Upper lobe of left lung (tissue), 6 donors: ENCODE measurements at regions not wholly inside any gene's neighbourhood (a gene's known extent, or its start where the extent isn't known, plus 50 kb on each side); places are given as distances from the start of the nearest gene placed in this dataset.

Experiments
- ATAC-seq, 2 donors: fragments of 200-7000 bp; cut with Tn5 transposase; one replicate each; pipeline ENCODE4 v1.9.1; 2022; ENCODE audit warnings: mild to moderate bottlenecking in 2 of 2, moderate library complexity in 2 of 2; ENCODE audit not compliant: low FRiP score in 2 of 2
- DNase-seq, 2 donors: peaks; one replicate each; pipeline ENCODE4 v3.0.0-alpha.2; 2019 to 2020
- H3K27ac ChIP-seq, 4 donors: fragments of 200-600 bp; sonication (generic); one replicate each; pipeline ENCODE4 v1.5.1; 2016 to 2019
- H3K27me3 ChIP-seq, 4 donors: fragments of 200-600 bp; sonication (generic); one replicate each; pipeline ENCODE4 v1.5.1; 2017 to 2019
- H3K36me3 ChIP-seq, 4 donors: fragments of 200-600 bp; sonication (generic); one replicate each; pipeline ENCODE4 v1.5.1; 2016 to 2019
- H3K4me1 ChIP-seq, 4 donors: fragments of 200-600 bp; sonication (generic); one replicate each; pipeline ENCODE4 v1.5.1; 2018 to 2019
- H3K4me3 ChIP-seq, 4 donors: fragments of 200-600 bp; sonication (generic); one replicate each; pipeline ENCODE4 v1.5.1; 2017 to 2019; ENCODE audit warnings: mild to moderate bottlenecking in 2 of 4, moderate library complexity in 1 of 4
- H3K9me3 ChIP-seq, 4 donors: fragments of 200-600 bp; sonication (generic); one replicate each; pipeline ENCODE4 v1.5.1; 2018 to 2019
- CTCF ChIP-seq, 6 experiments: fragments of 450-650 bp in 4 of 6; fragments of 200-600 bp in 2 of 6; sonication (generic) in 2 of 6; IDR thresholded peaks; one replicate each; pipeline ENCODE4 v1.5.1; 2016 to 2019; ENCODE audit warnings: antibody characterized with exemption in 6 of 6
- EP300 ChIP-seq, 4 donors: sonication (generic); formaldehyde crosslinking; IDR thresholded peaks; one replicate each; pipeline ENCODE4 v1.5.1; 2017; ENCODE audit warnings: antibody characterized with exemption in 4 of 4, control low read depth in 2 of 4
- POLR2A ChIP-seq, 4 donors: fragments of 450-650 bp; IDR thresholded peaks; one replicate each; pipeline ENCODE4 v1.5.1; 2016 to 2017; ENCODE audit warnings: antibody characterized with exemption in 4 of 4, mild to moderate bottlenecking in 2 of 4
- POLR2AphosphoS5 ChIP-seq, 2 donors: sonication (generic); formaldehyde crosslinking; IDR thresholded peaks; one replicate each; pipeline ENCODE4 v1.5.1; 2017; ENCODE audit warnings: antibody characterized with exemption in 2 of 2
- WGBS, 2 donors: methylation state at CpG; one replicate each; pipeline ENCODE4 v1.1.5; 2017 to 2018; 5-methylcytosine and 5-hydroxymethylcytosine counted together
- donor health status: DM: no; HTN: no; CAD: no; lungs with moderate emphysema.
- donor health status: DM: no; HTN: yes; CAD: no; lungs with severe emphysema.

GRCh38 chr6:141349710-141350109 lies 783.0 kb upstream of the GJE1 start:
- ATAC-seq, result no peak

GRCh38 chr6:141347906-141348492 lies 784.7 kb upstream of the GJE1 start:
- ATAC-seq (no peak), DNase-seq (no peak)
- Histone ChIP-seq H3K4me1 (no peaks in the 10 kb centered on the region), H3K4me3 (no peak overlapping the region), H3K27ac (no peak overlapping the region), H3K9me3 (no peaks in the 10 kb centered on the region), H3K27me3 (no peaks in the 10 kb centered on the region), H3K36me3 (no peaks in the 10 kb centered on the region)
- WGBS, 2 donors, result 80 to 81% methylated on average over 3 of the region's 3 CpGs
- TF ChIP-seq CTCF (IDR thresholded peaks at IDR 0.05), result no peak
- TF ChIP-seq POLR2A (IDR thresholded peaks at IDR 0.05), result no peak
- no peak for TF ChIP-seq EP300 (IDR thresholded peaks at IDR 0.05)
- TF ChIP-seq POLR2AphosphoS5 (IDR thresholded peaks at IDR 0.05), result no peak

More at GRCh38 chr6:141349710-141350109, 783.0 kb upstream of the GJE1 start:
- Histone ChIP-seq H3K36me3 (no peaks in the 10 kb centered on the region), H3K27ac (no peak overlapping the region), H3K4me1 (no peaks in the 10 kb centered on the region), H3K9me3 (no peaks in the 10 kb centered on the region), H3K27me3 (no peaks in the 10 kb centered on the region), H3K4me3 (no peak overlapping the region)
- TF ChIP-seq CTCF (IDR thresholded peaks at IDR 0.05) (no peak), EP300 (IDR thresholded peaks at IDR 0.05) (no peak), POLR2A (IDR thresholded peaks at IDR 0.05) (no peak), POLR2AphosphoS5 (IDR thresholded peaks at IDR 0.05) (no peak)
- no peak for DNase-seq
- 84 to 95% methylated on average over 1 of the region's 1 CpG for WGBS, 2 donors

GRCh38 chr6:141347086-141347485 lies 785.6 kb upstream of the GJE1 start:
- no peak for DNase-seq
- H3K27me3 ChIP-seq, result no peaks in the 10 kb centered on the region
- 85 to 96% methylated on average over 1 of the region's 1 CpG for WGBS, 2 donors
- no peak for TF ChIP-seq CTCF (IDR thresholded peaks at IDR 0.05)
- TF ChIP-seq EP300 (IDR thresholded peaks at IDR 0.05), result no peak
- no peak for TF ChIP-seq POLR2AphosphoS5 (IDR thresholded peaks at IDR 0.05)
- no peak for TF ChIP-seq POLR2A (IDR thresholded peaks at IDR 0.05)
- H3K9me3 ChIP-seq, result no peaks in the 10 kb centered on the region
- peak in 1 of 2 donors; percentile 26 for ATAC-seq
- H3K36me3 ChIP-seq, result no peaks in the 10 kb centered on the region
- H3K27ac ChIP-seq, result no peak overlapping the region
- no peak overlapping the region for H3K4me3 ChIP-seq
- no peaks in the 10 kb centered on the region for H3K4me1 ChIP-seq

GRCh38 chr6:141346535-141346934 lies 786.2 kb upstream of the GJE1 start:
- ATAC-seq, result no peak
- H3K4me3 ChIP-seq, result no peak overlapping the region
- WGBS, 2 donors, result 80 to 87% methylated on average over 1 of the region's 1 CpG
- no peaks in the 10 kb centered on the region for H3K4me1 ChIP-seq
- no peaks in the 10 kb centered on the region for H3K27me3 ChIP-seq
- H3K36me3 ChIP-seq, result no peaks in the 10 kb centered on the region
- no peaks in the 10 kb centered on the region for H3K9me3 ChIP-seq
- DNase-seq, result no peak
- H3K27ac ChIP-seq, result no peak overlapping the region
- no peak for TF ChIP-seq EP300 (IDR thresholded peaks at IDR 0.05)
- no peak for TF ChIP-seq POLR2A (IDR thresholded peaks at IDR 0.05)
- no peak for TF ChIP-seq CTCF (IDR thresholded peaks at IDR 0.05)
- TF ChIP-seq POLR2AphosphoS5 (IDR thresholded peaks at IDR 0.05), result no peak

- Histone ChIP-seq H3K4me3 (no peak overlapping the region), H3K9me3 (no peaks in the 10 kb centered on the region), H3K27me3 (no peaks in the 10 kb centered on the region), H3K36me3 (no peaks in the 10 kb centered on the region), H3K4me1 (no peaks in the 10 kb centered on the region), H3K27ac (no peak overlapping the region)
- ATAC-seq (no peak), DNase-seq (no peak)
- no peak for TF ChIP-seq POLR2AphosphoS5 (IDR thresholded peaks at IDR 0.05)
- no peak for TF ChIP-seq CTCF (IDR thresholded peaks at IDR 0.05)
- no peak for TF ChIP-seq POLR2A (IDR thresholded peaks at IDR 0.05)
- no peak for TF ChIP-seq EP300 (IDR thresholded peaks at IDR 0.05)
- 70 to 78% methylated on average over 2 of the region's 2 CpGs for WGBS, 2 donors
These were observed 795.5 kb upstream of the GJE1 start for GRCh38 chr6:141337191-141337590.
